GM12878 (cell line): ENCODE measurements at regions not wholly inside any gene's neighbourhood (a gene's known extent, or its start where the extent isn't known, plus 50 kb on each side); places are given as distances from the start of the nearest gene placed in this dataset.

Experiments
- ATAC-seq: fragments of 200-7000 bp; cut with Tn5 transposase; 3 replicates; pipeline ENCODE4 v1.9.1; 2020; ENCODE audit warnings: mild to moderate bottlenecking, moderate library complexity
- BruUV-seq: library from RNA; stranded (reverse); fragments of 400-500 nt; replicated peaks from 2 replicates; lab custom pipeline; 2021; lab: Mats Ljungman, UMichigan
- CTCF ChIA-PET: fragments of 300-600 bp; sonication (Branson Sonifier 250); formaldehyde crosslinking; extraction: SDS; loops from one replicate; lab custom pipeline; 2021; ENCODE audit warnings: inconsistent platforms; lab: Yijun Ruan, JAX
- POLR2A ChIA-PET: fragments of 350-600 bp; formaldehyde crosslinking; extraction: SDS; loops from one replicate; lab custom pipeline; 2021; ENCODE audit warnings: inconsistent platforms; lab: Charles Lee
- RAD21 ChIA-PET: fragments of 300-600 bp; sonication (Branson Sonifier 250); formaldehyde crosslinking; loops from one replicate; lab custom pipeline; 2023; ENCODE audit warnings: antibody characterized with exemption; ENCODE audit not compliant: unreplicated experiment; lab: Charles Lee
- SMC1A ChIA-PET: fragments of 300-600 bp; sonication (Branson Sonifier 250); formaldehyde crosslinking; loops from one replicate; lab custom pipeline; 2023; ENCODE audit not compliant: unreplicated experiment, uncharacterized antibody; lab: Charles Lee
- DNase-seq: peaks from one replicate; pipeline ENCODE4 v3.0.0-alpha.2; 2011; ENCODE audit warnings: low read depth, low spot score
- FAIRE-seq: peaks from 3 replicates; lab custom pipeline; 2011; peaks lifted over from hg19 to GRCh38; lab: Jason Lieb, UNC
- H2AFZ ChIP-seq: 2 replicates; pipeline ENCODE4 v1.6.0; 2011; ENCODE audit warnings: low read depth, low read length, control low read depth; ENCODE audit not compliant: control insufficient read depth
- H3K27ac ChIP-seq: 2 replicates; pipeline ENCODE4 v1.5.1; 2011; ENCODE audit warnings: control low read depth; ENCODE audit not compliant: control insufficient read depth, insufficient read depth
- H3K27me3 ChIP-seq, 2 experiments: replicated peaks in 1 of 2; 2 replicates each; pipeline versions ENCODE4 v1.6.0 to v1.6.1; 2011; ENCODE audit warnings: low read length in 1 of 2; ENCODE audit not compliant: control insufficient read depth in 2 of 2, insufficient read depth in 2 of 2
- H3K36me3 ChIP-seq, 2 experiments: 2 replicates each; pipeline ENCODE4 v1.5.1; 2011; ENCODE audit warnings: low read length in 1 of 2; ENCODE audit not compliant: control insufficient read depth in 2 of 2, insufficient read depth in 2 of 2
- H3K4me1 ChIP-seq: 2 replicates; pipeline ENCODE4 v1.6.1; 2011; ENCODE audit warnings: mild to moderate bottlenecking, low read length, moderate library complexity, mixed read lengths; ENCODE audit not compliant: control insufficient read depth, insufficient read depth
- H3K4me2 ChIP-seq: 2 replicates; pipeline ENCODE4 v1.6.0; 2011; ENCODE audit warnings: control low read depth; ENCODE audit not compliant: control insufficient read depth, insufficient read depth
- H3K4me3 ChIP-seq: fragments of 200-600 bp; sonication (generic); 2 replicates; pipeline ENCODE4 v1.5.1; 2016
- H3K79me2 ChIP-seq: 2 replicates; pipeline ENCODE4 v1.6.0; 2011; ENCODE audit warnings: low read length; ENCODE audit not compliant: control insufficient read depth, insufficient read depth
- H3K9ac ChIP-seq: 2 replicates; pipeline ENCODE4 v1.8.0; 2011; ENCODE audit warnings: low read length, control low read depth, mixed read lengths; ENCODE audit not compliant: control insufficient read depth, insufficient read depth
- H3K9me3 ChIP-seq: replicated peaks from 3 replicates; pipeline ENCODE4 v1.5.1; 2011; ENCODE audit warnings: mild to moderate bottlenecking, low read length; ENCODE audit not compliant: control insufficient read depth, insufficient read depth
- H4K20me1 ChIP-seq: 2 replicates; pipeline ENCODE4 v1.6.0; 2011; ENCODE audit not compliant: control insufficient read depth, insufficient read depth
- BHLHE40 ChIP-seq, 2 experiments: fragments of 450-650 bp in 1 of 2; IDR thresholded peaks; 2 replicates each; pipeline ENCODE4 v1.6.1; 2011 to 2017; ENCODE audit warnings: low read depth in 2 of 2, borderline replicate concordance in 1 of 2, improper control_type of control experiment in 1 of 2, low read length in 1 of 2, mild to moderate bottlenecking in 1 of 2
- CHD1 ChIP-seq: IDR thresholded peaks from 2 replicates; pipeline ENCODE4 v1.6.1; 2012; ENCODE audit warnings: low read depth, low read length, improper control_type of control experiment
- CHD2 ChIP-seq: IDR thresholded peaks from 2 replicates; pipeline ENCODE4 v1.6.1; 2011; ENCODE audit warnings: low read depth, low read length, improper control_type of control experiment, borderline replicate concordance
- E2F4 ChIP-seq: IDR thresholded peaks from 2 replicates; pipeline ENCODE4 v1.6.1; 2012; ENCODE audit warnings: low read depth, low read length, improper control_type of control experiment
- HDAC6 ChIP-seq: fragments of 200-600 bp; sonication (generic); IDR thresholded peaks from one replicate; pipeline ENCODE4 v1.8.0; 2017; ENCODE audit warnings: antibody characterized with exemption; ENCODE audit not compliant: unreplicated experiment
- POLR2AphosphoS2 ChIP-seq: IDR thresholded peaks from 2 replicates; pipeline ENCODE4 v1.6.1; 2011; ENCODE audit warnings: low read depth, mild to moderate bottlenecking, low read length, improper control_type of control experiment, moderate library complexity
- POLR2AphosphoS5 ChIP-seq: IDR thresholded peaks from 2 replicates; pipeline ENCODE4 v1.6.1; 2011; ENCODE audit warnings: mild to moderate bottlenecking, low read length, inconsistent platforms
- SMAD1 ChIP-seq: fragments of 450-650 bp; IDR thresholded peaks from 2 replicates; pipeline ENCODE4 v1.6.1; 2018; ENCODE audit warnings: mild to moderate bottlenecking, low read depth; ENCODE audit not compliant: partially characterized antibody
- SUPT20H ChIP-seq: IDR thresholded peaks from 2 replicates; pipeline ENCODE4 v1.6.1; 2011; ENCODE audit warnings: low read depth, mild to moderate bottlenecking, low read length, moderate library complexity, borderline replicate concordance; ENCODE audit not compliant: control insufficient read depth
- TBL1XR1 ChIP-seq: IDR thresholded peaks from 2 replicates; pipeline ENCODE4 v1.6.1; 2012; ENCODE audit warnings: low read depth, low read length, improper control_type of control experiment
- USF1 ChIP-seq: IDR thresholded peaks from 2 replicates; pipeline ENCODE4 v1.6.1; 2011; ENCODE audit warnings: borderline replicate concordance, low read depth, mild to moderate bottlenecking, moderate library complexity, mixed read lengths, low read length; ENCODE audit not compliant: insufficient read depth; ENCODE audit errors: extremely low read length
- WGBS: methylation state at CpG from one replicate; pipeline ENCODE4 v1.1.6; 2016; ENCODE audit warnings: low lambda C conversion rate; ENCODE audit not compliant: insufficient replicate concordance, insufficient coverage; ENCODE audit errors: missing lambda C conversion rate; 5-methylcytosine and 5-hydroxymethylcytosine counted together
- in situ Hi-C: fragments of 300-500 bp; cut with MboI; formaldehyde crosslinking; loops from 9 replicates; pipeline ENCODE4 v1.14.3; 2018; ENCODE audit warnings: mixed read lengths
- intact Hi-C: fragments of 100-400 bp; cut with micrococcal nuclease; formaldehyde crosslinking; loops from one replicate; pipeline ENCODE4 v1.14.2; 2022; ENCODE audit not compliant: unreplicated experiment

GRCh38 chr10:113397047-113397446 lies 155.8 kb upstream of the HABP2 start:
- intact Hi-C loops, result no loop called here
- H2AFZ ChIP-seq, result no peak overlapping the region
- H4K20me1 ChIP-seq, result no peaks in the 10 kb centered on the region
- TF ChIP-seq HDAC6 (no peak), BHLHE40 (IDR thresholded peaks at IDR 0.05; ENCODE audit: borderline replicate concordance in 1 of 2, low read depth in 2 of 2, low read length in 1 of 2) (no peak), TBL1XR1 (no peak), SMAD1 (no peak), USF1 (no peak), SUPT20H (no peak), CHD2 (no peak), CHD1 (no peak), POLR2AphosphoS2 (no peak), E2F4 (no peak), POLR2AphosphoS5 (no peak)
- 40% methylated on average over 9 of the region's 9 CpGs for WGBS
- H3K36me3 ChIP-seq, result no peaks in the 10 kb centered on the region
- H3K4me3 ChIP-seq, result no peak overlapping the region
- in situ Hi-C loops, result no loop called here
- no TSS peak for BruUV-seq
- FAIRE-seq (no peak), DNase-seq (no peak), ATAC-seq (no peak)
- H3K27me3 ChIP-seq, result no peaks in the 10 kb centered on the region
- ChIA-PET CTCF (no interaction called here), SMC1A (no interaction called here), POLR2A (no interaction called here), RAD21 (no interaction called here)
- no peak overlapping the region for H3K4me2 ChIP-seq
- no peak overlapping the region for H3K27ac ChIP-seq
- H3K9ac ChIP-seq, result no peak overlapping the region
- no peaks in the 10 kb centered on the region for H3K9me3 ChIP-seq
- no peaks in the 10 kb centered on the region for H3K4me1 ChIP-seq
- H3K79me2 ChIP-seq, result no peaks in the 10 kb centered on the region
